ENCODE measurements at regions not wholly inside any gene's neighbourhood (a gene's known extent, or its start where the extent isn't known, plus 50 kb on each side); places are given as distances from the start of the nearest gene placed in this dataset.

DNA sequence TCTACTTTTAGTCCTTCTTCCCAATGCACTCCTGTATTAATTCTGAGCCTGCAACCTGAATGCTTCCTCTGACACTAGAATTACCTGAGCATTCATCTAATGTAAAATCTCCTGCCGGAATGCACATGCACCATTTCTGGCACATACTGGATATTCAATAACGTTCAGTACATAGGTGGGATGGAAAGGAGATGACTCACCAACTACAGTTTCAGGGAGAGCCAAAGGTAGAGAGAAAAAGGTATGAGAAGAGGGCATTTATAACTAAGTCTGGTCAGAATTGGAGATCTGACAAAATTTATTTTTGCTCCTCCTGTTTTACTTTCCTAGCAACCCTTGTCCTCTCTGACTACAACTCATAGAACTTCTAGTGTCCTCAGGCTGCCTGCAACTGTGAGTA is 1954.1 kb upstream of the CELF4 start:
- Histone ChIP-seq H3K9me3 (ENCODE audit: control insufficient read depth, low read length) (no peaks in the 10 kb centered on the region), H3K23ac (ENCODE audit: low read length in 2 of 2) (no peak overlapping the region), H3K18ac (ENCODE audit: low read depth in 1 of 2, low read length in 2 of 2) (no peak overlapping the region), H2BK5ac (ENCODE audit: low read depth, low read length, poor library complexity, severe bottlenecking) (no peak overlapping the region), H3K27ac (ENCODE audit: low read length, poor library complexity, severe bottlenecking) (no peak overlapping the region), H3K4me2 (ENCODE audit: low read length, poor library complexity, severe bottlenecking) (no peak overlapping the region), H3K4me1 (ENCODE audit: control insufficient read depth, insufficient read depth, low read depth, low read length) (no peaks in the 10 kb centered on the region), H3K79me1 (replicated peaks; ENCODE audit: low read length, poor library complexity, severe bottlenecking) (no peaks in the 10 kb centered on the region), H4K8ac (ENCODE audit: low read length) (no peak overlapping the region), H3K36me3 (ENCODE audit: control insufficient read depth in 1 of 2, insufficient read depth in 2 of 2, low read depth in 1 of 2, low read length in 2 of 2) (no peaks in the 10 kb centered on the region), H2BK12ac (ENCODE audit: low read length in 2 of 2) (no peak overlapping the region), H3K14ac (ENCODE audit: low read length in 2 of 2) (no peak overlapping the region), H4K91ac (ENCODE audit: low read length) (no peak overlapping the region), H3K4me3 (ENCODE audit: insufficient read depth in 1 of 2, low read depth in 1 of 2, low read length in 2 of 2) (no peak overlapping the region), H3K4ac (ENCODE audit: low read depth in 1 of 2, low read length in 2 of 2) (no peak overlapping the region), H3K27me3 (ENCODE audit: control insufficient read depth in 1 of 2, insufficient read depth in 1 of 2, low read length in 2 of 2) (no peaks in the 10 kb centered on the region), H2BK120ac (ENCODE audit: low read depth, low read length) (no peak overlapping the region), H3K9ac (ENCODE audit: low read length) (no peak overlapping the region), H2AK5ac (ENCODE audit: low read length, severe bottlenecking) (no peak overlapping the region), H2AFZ (ENCODE audit: low read depth, low read length) (no peak overlapping the region), H2BK15ac (ENCODE audit: low read depth, poor library complexity, severe bottlenecking) (no peak overlapping the region)
- no peak for DNase-seq
- 100% methylated on average over 2 of the region's 2 CpGs for WGBS

DNA sequence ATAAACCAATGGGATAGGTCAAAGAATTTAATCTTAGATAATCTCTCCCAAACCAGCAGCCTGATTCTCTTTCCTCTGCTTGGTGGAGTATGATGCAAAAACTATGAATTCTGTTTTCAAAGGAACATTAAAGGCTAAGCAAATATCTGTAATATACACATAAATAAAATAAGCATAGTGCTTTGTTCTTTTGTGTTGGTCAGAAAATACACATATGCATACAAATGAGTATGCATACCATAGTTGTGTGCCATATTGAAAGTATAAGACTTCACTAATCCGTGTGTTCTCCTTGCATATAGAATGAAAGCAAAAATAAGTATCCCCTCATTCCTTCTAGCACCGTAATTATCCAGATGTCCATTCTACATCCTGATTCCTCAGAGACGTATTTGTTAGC is 1949.7 kb upstream of the CELF4 start:
- H3K4me1 ChIP-seq (ENCODE audit: control insufficient read depth, insufficient read depth, low read depth, low read length): no peaks in the 10 kb centered on the region
- H2BK12ac ChIP-seq (ENCODE audit: low read length in 2 of 2): no peak overlapping the region
- no peak overlapping the region for H3K14ac ChIP-seq (ENCODE audit: low read length in 2 of 2)
- no peak overlapping the region for H3K9ac ChIP-seq (ENCODE audit: low read length)
- H3K23ac ChIP-seq (ENCODE audit: low read length in 2 of 2): no peak overlapping the region
- H3K79me1 ChIP-seq (replicated peaks; ENCODE audit: low read length, poor library complexity, severe bottlenecking): no peaks in the 10 kb centered on the region
- no peak overlapping the region for H2BK15ac ChIP-seq (ENCODE audit: low read depth, poor library complexity, severe bottlenecking)
- no peaks in the 10 kb centered on the region for H3K27me3 ChIP-seq (ENCODE audit: control insufficient read depth in 1 of 2, insufficient read depth in 1 of 2, low read length in 2 of 2)
- H4K8ac ChIP-seq (ENCODE audit: low read length): no peak overlapping the region
- H3K9me3 ChIP-seq (ENCODE audit: control insufficient read depth, low read length): no peaks in the 10 kb centered on the region
- no peak overlapping the region for H2BK5ac ChIP-seq (ENCODE audit: low read depth, low read length, poor library complexity, severe bottlenecking)
- no peak overlapping the region for H2AK5ac ChIP-seq (ENCODE audit: low read length, severe bottlenecking)
- DNase-seq: no peak
- no peaks in the 10 kb centered on the region for H3K36me3 ChIP-seq (ENCODE audit: control insufficient read depth in 1 of 2, insufficient read depth in 2 of 2, low read depth in 1 of 2, low read length in 2 of 2)
- no peak overlapping the region for H3K4ac ChIP-seq (ENCODE audit: low read depth in 1 of 2, low read length in 2 of 2)
- H2BK120ac ChIP-seq (ENCODE audit: low read depth, low read length): no peak overlapping the region
- H3K18ac ChIP-seq (ENCODE audit: low read depth in 1 of 2, low read length in 2 of 2): no peak overlapping the region
- H3K4me2 ChIP-seq (ENCODE audit: low read length, poor library complexity, severe bottlenecking): no peak overlapping the region
- H2AFZ ChIP-seq (ENCODE audit: low read depth, low read length): no peak overlapping the region
- no peak overlapping the region for H3K4me3 ChIP-seq (ENCODE audit: insufficient read depth in 1 of 2, low read depth in 1 of 2, low read length in 2 of 2)
- no peak overlapping the region for H3K27ac ChIP-seq (ENCODE audit: low read length, poor library complexity, severe bottlenecking)
- WGBS: 89% methylated on average over 1 of the region's 3 CpGs
- no peak overlapping the region for H4K91ac ChIP-seq (ENCODE audit: low read length)

DNA sequence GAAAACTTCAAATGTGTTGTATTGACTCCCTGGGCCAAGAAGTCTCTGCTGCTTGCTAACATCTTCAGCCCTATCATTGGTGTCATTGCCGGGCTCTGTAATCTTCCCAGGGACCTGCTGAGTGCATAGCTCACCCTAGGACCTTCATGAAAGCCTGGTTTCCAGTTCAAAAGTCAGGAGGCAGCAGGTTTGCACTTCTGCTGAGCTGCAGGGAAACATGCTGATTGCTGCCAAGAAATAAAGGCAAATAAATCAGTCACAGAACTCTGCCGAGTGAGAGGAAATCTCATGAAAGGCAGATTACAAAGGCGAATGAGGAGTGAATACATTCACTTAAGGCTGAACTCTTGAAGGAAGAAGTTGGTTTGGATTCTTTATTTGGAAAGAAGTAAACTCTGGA is 1947.6 kb upstream of the CELF4 start:
- no peaks in the 10 kb centered on the region for H3K4me1 ChIP-seq (ENCODE audit: control insufficient read depth, insufficient read depth, low read depth, low read length)
- no peak overlapping the region for H2BK12ac ChIP-seq (ENCODE audit: low read length in 2 of 2)
- H3K4me3 ChIP-seq (ENCODE audit: insufficient read depth in 1 of 2, low read depth in 1 of 2, low read length in 2 of 2): no peak overlapping the region
- H4K91ac ChIP-seq (ENCODE audit: low read length): no peak overlapping the region
- H3K27me3 ChIP-seq (ENCODE audit: control insufficient read depth in 1 of 2, insufficient read depth in 1 of 2, low read length in 2 of 2): no peaks in the 10 kb centered on the region
- no peaks in the 10 kb centered on the region for H3K36me3 ChIP-seq (ENCODE audit: control insufficient read depth in 1 of 2, insufficient read depth in 2 of 2, low read depth in 1 of 2, low read length in 2 of 2)
- H3K14ac ChIP-seq (ENCODE audit: low read length in 2 of 2): no peak overlapping the region
- H3K9ac ChIP-seq (ENCODE audit: low read length): no peak overlapping the region
- no peak overlapping the region for H2BK120ac ChIP-seq (ENCODE audit: low read depth, low read length)
- no peak overlapping the region for H2AK5ac ChIP-seq (ENCODE audit: low read length, severe bottlenecking)
- no peak overlapping the region for H3K4me2 ChIP-seq (ENCODE audit: low read length, poor library complexity, severe bottlenecking)
- 74% methylated on average over 3 of the region's 3 CpGs for WGBS
- no peak overlapping the region for H3K4ac ChIP-seq (ENCODE audit: low read depth in 1 of 2, low read length in 2 of 2)
- H4K8ac ChIP-seq (ENCODE audit: low read length): no peak overlapping the region
- H3K23ac ChIP-seq (ENCODE audit: low read length in 2 of 2): no peak overlapping the region
- H2BK5ac ChIP-seq (ENCODE audit: low read depth, low read length, poor library complexity, severe bottlenecking): no peak overlapping the region
- no peak overlapping the region for H2AFZ ChIP-seq (ENCODE audit: low read depth, low read length)
- H3K27ac ChIP-seq (ENCODE audit: low read length, poor library complexity, severe bottlenecking): no peak overlapping the region
- H3K79me1 ChIP-seq (replicated peaks; ENCODE audit: low read length, poor library complexity, severe bottlenecking): no peaks in the 10 kb centered on the region
- no peaks in the 10 kb centered on the region for H3K9me3 ChIP-seq (ENCODE audit: control insufficient read depth, low read length)
- H3K18ac ChIP-seq (ENCODE audit: low read depth in 1 of 2, low read length in 2 of 2): no peak overlapping the region
- no peak for DNase-seq
- H2BK15ac ChIP-seq (ENCODE audit: low read depth, poor library complexity, severe bottlenecking): no peak overlapping the region

DNA sequence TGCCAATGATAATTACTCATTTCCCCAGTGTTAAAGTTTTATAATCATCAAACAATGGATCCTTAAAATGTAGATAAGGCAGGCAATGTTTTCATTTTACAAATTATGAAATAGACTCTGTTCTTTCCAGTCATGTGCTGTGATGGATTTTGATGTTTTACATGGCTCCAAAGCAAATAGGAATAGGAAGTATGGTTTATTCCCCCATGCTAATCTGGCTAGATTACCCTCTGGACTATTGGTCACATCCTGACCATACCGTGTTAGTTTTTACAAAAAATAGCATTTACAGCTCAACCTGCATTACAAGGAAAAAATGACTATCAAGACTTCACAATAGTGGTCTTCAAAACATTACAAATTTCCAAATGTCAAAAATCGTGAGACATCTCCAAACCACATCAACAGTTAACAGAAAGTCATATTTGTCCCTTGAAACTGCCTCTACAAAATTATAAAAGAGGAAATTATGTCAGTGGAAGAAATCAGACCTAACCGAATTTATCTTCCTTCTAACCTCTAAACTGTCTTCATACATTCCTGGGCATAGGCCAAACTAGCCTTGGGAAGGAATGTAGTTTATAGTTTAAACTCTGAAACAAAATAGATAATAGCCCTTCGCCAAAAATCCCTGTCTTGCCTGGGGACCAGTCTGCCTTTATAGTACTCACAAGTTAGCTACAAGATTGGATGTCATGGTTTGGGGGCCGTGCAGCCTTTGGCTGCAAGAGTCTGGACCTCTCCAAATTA is 1941.2 kb upstream of the CELF4 start:
- no peak overlapping the region for H3K14ac ChIP-seq (ENCODE audit: low read length in 2 of 2)
- H2AFZ ChIP-seq (ENCODE audit: low read depth, low read length): no peak overlapping the region
- H3K23ac ChIP-seq (ENCODE audit: low read length in 2 of 2): no peak overlapping the region
- no peak overlapping the region for H2BK120ac ChIP-seq (ENCODE audit: low read depth, low read length)
- no peak for DNase-seq
- 85% methylated on average over 4 of the region's 5 CpGs for WGBS
- no peak overlapping the region for H2AK5ac ChIP-seq (ENCODE audit: low read length, severe bottlenecking)
- no peak overlapping the region for H2BK12ac ChIP-seq (ENCODE audit: low read length in 2 of 2)
- H3K9ac ChIP-seq (ENCODE audit: low read length): no peak overlapping the region
- H3K27me3 ChIP-seq (ENCODE audit: control insufficient read depth in 1 of 2, insufficient read depth in 1 of 2, low read length in 2 of 2): no peaks in the 10 kb centered on the region
- H3K18ac ChIP-seq (ENCODE audit: low read depth in 1 of 2, low read length in 2 of 2): no peak overlapping the region
- no peak overlapping the region for H2BK15ac ChIP-seq (ENCODE audit: low read depth, poor library complexity, severe bottlenecking)
- no peak overlapping the region for H3K4me3 ChIP-seq (ENCODE audit: insufficient read depth in 1 of 2, low read depth in 1 of 2, low read length in 2 of 2)
- H3K9me3 ChIP-seq (ENCODE audit: control insufficient read depth, low read length): no peaks in the 10 kb centered on the region
- H3K27ac ChIP-seq (ENCODE audit: low read length, poor library complexity, severe bottlenecking): no peak overlapping the region
- no peaks in the 10 kb centered on the region for H3K36me3 ChIP-seq (ENCODE audit: control insufficient read depth in 1 of 2, insufficient read depth in 2 of 2, low read depth in 1 of 2, low read length in 2 of 2)
- no peaks in the 10 kb centered on the region for H3K4me1 ChIP-seq (ENCODE audit: control insufficient read depth, insufficient read depth, low read depth, low read length)
- no peak overlapping the region for H4K8ac ChIP-seq (ENCODE audit: low read length)
- no peak overlapping the region for H3K4me2 ChIP-seq (ENCODE audit: low read length, poor library complexity, severe bottlenecking)
- H4K91ac ChIP-seq (ENCODE audit: low read length): no peak overlapping the region
- no peak overlapping the region for H2BK5ac ChIP-seq (ENCODE audit: low read depth, low read length, poor library complexity, severe bottlenecking)
- H3K79me1 ChIP-seq (replicated peaks; ENCODE audit: low read length, poor library complexity, severe bottlenecking): no peaks in the 10 kb centered on the region
- H3K4ac ChIP-seq (ENCODE audit: low read depth in 1 of 2, low read length in 2 of 2): no peak overlapping the region
